AG10803 (cell line): ENCODE measurements at regions not wholly inside any gene's neighbourhood (a gene's known extent, or its start where the extent isn't known, plus 50 kb on each side); places are given as distances from the start of the nearest gene placed in this dataset.

ENCODE experiments used
- DNase-seq: peaks from one replicate; pipeline ENCODE4 v3.0.0; 2010; ENCODE audit warnings: low read depth
- H3K4me3 ChIP-seq: 2 replicates; pipeline ENCODE4 v1.5.1; 2011; ENCODE audit warnings: mild to moderate bottlenecking, low read length, control low read depth
- TF ChIP-seq, protein P1 (sequence below): conservative IDR thresholded peaks from 2 replicates; pipeline ENCODE4 v1.5.1; 2011; ENCODE audit warnings: mild to moderate bottlenecking, low read length, control low read depth, inconsistent platforms

GRCh38 chr6:141724731-141725130 is 408.0 kb upstream of the GJE1 start:
- no peak for DNase-seq
- H3K4me3 ChIP-seq: no peak overlapping the region
- TF ChIP-seq, protein P1, sequence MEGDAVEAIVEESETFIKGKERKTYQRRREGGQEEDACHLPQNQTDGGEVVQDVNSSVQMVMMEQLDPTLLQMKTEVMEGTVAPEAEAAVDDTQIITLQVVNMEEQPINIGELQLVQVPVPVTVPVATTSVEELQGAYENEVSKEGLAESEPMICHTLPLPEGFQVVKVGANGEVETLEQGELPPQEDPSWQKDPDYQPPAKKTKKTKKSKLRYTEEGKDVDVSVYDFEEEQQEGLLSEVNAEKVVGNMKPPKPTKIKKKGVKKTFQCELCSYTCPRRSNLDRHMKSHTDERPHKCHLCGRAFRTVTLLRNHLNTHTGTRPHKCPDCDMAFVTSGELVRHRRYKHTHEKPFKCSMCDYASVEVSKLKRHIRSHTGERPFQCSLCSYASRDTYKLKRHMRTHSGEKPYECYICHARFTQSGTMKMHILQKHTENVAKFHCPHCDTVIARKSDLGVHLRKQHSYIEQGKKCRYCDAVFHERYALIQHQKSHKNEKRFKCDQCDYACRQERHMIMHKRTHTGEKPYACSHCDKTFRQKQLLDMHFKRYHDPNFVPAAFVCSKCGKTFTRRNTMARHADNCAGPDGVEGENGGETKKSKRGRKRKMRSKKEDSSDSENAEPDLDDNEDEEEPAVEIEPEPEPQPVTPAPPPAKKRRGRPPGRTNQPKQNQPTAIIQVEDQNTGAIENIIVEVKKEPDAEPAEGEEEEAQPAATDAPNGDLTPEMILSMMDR: no peak

DNA sequence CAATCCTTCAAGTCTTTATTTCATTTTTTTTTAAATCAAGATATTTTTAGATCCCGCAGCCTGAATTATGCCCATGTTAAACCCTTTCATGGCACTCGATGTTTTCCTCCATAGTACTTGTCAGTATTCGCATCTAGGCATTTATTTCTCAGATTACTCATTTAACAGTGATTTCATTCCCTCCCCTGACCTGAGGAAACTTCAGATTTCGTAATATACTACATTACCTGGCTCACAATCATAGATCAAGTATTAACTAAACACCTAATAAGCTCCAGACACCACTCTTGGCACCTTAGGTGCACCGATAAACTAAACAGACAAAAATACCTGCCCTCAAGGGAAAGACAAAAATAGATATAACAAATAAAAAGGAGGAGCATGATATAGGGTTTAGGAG is 413.2 kb upstream of the GJE1 start:
- TF ChIP-seq, protein P1: no peak
- no peak overlapping the region for H3K4me3 ChIP-seq
- no peak for DNase-seq

GRCh38 chr6:141705431-141705830 is 427.3 kb upstream of the GJE1 start:
- no peak for DNase-seq
- TF ChIP-seq, protein P1: no peak
- no peak overlapping the region for H3K4me3 ChIP-seq

GRCh38 chr6:141704151-141704550 is 428.6 kb upstream of the GJE1 start:
- no peak for DNase-seq
- no peak overlapping the region for H3K4me3 ChIP-seq

GRCh38 chr6:141701732-141702131 is 431.0 kb upstream of the GJE1 start:
- TF ChIP-seq, protein P1: no peak
- DNase-seq: no peak
- no peak overlapping the region for H3K4me3 ChIP-seq

More at GRCh38 chr6:141704151-141704550, 428.6 kb upstream of the GJE1 start:
- TF ChIP-seq, protein P1: no peak

GRCh38 chr6:141700819-141701218 is 431.9 kb upstream of the GJE1 start:
- peak; percentile 15 for DNase-seq
- H3K4me3 ChIP-seq: no peak overlapping the region
- TF ChIP-seq, protein P1: no peak

DNA sequence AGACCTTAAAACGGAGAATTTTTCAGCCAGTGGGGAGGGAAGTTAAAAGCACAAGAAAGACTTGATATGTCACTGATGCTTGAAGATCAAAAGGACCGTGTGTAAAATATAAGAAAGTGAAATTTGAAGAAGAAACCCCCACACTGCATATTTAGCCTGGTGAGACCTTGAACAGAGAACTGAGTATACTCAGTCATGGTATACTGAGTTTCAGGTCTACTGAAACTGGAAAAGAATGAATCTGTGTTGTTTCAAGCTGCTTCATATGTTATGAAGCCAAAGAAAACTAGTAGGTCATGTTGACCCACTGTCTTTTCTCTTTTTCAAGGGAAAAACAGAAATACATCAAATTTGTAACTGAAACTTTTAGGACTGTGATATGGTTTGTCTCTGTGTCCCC is 443.8 kb upstream of the GJE1 start:
- H3K4me3 ChIP-seq: no peak overlapping the region
- TF ChIP-seq, protein P1: no peak
- no peak for DNase-seq
